ENCODE measurements at regions not wholly inside any gene's neighbourhood (a gene's known extent, or its start where the extent isn't known, plus 50 kb on each side); places are given as distances from the start of the nearest gene placed in this dataset.

- no peak for DNase-seq
- no peaks in the 10 kb centered on the region for H3K36me3 ChIP-seq
- intact Hi-C loops (cut with DNase I; ENCODE audit: low total_unique reads) = no loop called here
- H3K27ac ChIP-seq = no peak overlapping the region
- H3K4me1 ChIP-seq = no peaks in the 10 kb centered on the region
- TF ChIP-seq POLR2AphosphoS5 (IDR thresholded peaks at IDR 0.05) (no peak), POLR2A (IDR thresholded peaks at IDR 0.05) (no peak), CTCF (IDR thresholded peaks at IDR 0.05 in 8 of 11, conservative IDR thresholded peaks at IDR 0.05 in 3 of 11) (no peak)
- WGBS, 5 donors = 91 to 97% (median 96%) methylated on average over 2 of the region's 2 CpGs
- no peaks in the 10 kb centered on the region for H3K27me3 ChIP-seq (replicated peaks in 1 of 7)
- H3K4me3 ChIP-seq = no peak overlapping the region
- no peaks in the 10 kb centered on the region for H3K9me3 ChIP-seq
These were observed 140.0 kb upstream of the POU2AF2 start for GRCh38 chr11:111105566-111105965.

GRCh38 chr11:111104185-111104584 lies 141.3 kb upstream of the POU2AF2 start:
- no peak for TF ChIP-seq CTCF (IDR thresholded peaks at IDR 0.05 in 8 of 11, conservative IDR thresholded peaks at IDR 0.05 in 3 of 11)
- no peak for TF ChIP-seq POLR2A (IDR thresholded peaks at IDR 0.05)
- TF ChIP-seq POLR2AphosphoS5 (IDR thresholded peaks at IDR 0.05) = no peak
- no peak for DNase-seq
- no peaks in the 10 kb centered on the region for H3K4me1 ChIP-seq

GRCh38 chr11:111101881-111102280 lies 143.6 kb upstream of the POU2AF2 start:
- no peak for DNase-seq

More at GRCh38 chr11:111104185-111104584, 141.3 kb upstream of the POU2AF2 start:
- H3K27me3 ChIP-seq (replicated peaks in 1 of 7) = no peaks in the 10 kb centered on the region
- intact Hi-C loops (cut with DNase I; ENCODE audit: low total_unique reads) = no loop called here
- H3K36me3 ChIP-seq = no peaks in the 10 kb centered on the region
- H3K4me3 ChIP-seq = no peak overlapping the region
- H3K9me3 ChIP-seq = no peaks in the 10 kb centered on the region
- no peak overlapping the region for H3K27ac ChIP-seq

More at GRCh38 chr11:111101881-111102280, 143.6 kb upstream of the POU2AF2 start:
- no peak overlapping the region for H3K27ac ChIP-seq
- no peaks in the 10 kb centered on the region for H3K9me3 ChIP-seq
- TF ChIP-seq CTCF (IDR thresholded peaks at IDR 0.05 in 8 of 11, conservative IDR thresholded peaks at IDR 0.05 in 3 of 11) = no peak
- TF ChIP-seq POLR2AphosphoS5 (IDR thresholded peaks at IDR 0.05) = no peak
- TF ChIP-seq POLR2A (IDR thresholded peaks at IDR 0.05) = no peak
- WGBS, 5 donors = 62 to 80% (median 73%) methylated on average over 3 of the region's 3 CpGs
- no peak overlapping the region for H3K4me3 ChIP-seq
- H3K4me1 ChIP-seq = no peaks in the 10 kb centered on the region
- H3K36me3 ChIP-seq = no peaks in the 10 kb centered on the region
- no peaks in the 10 kb centered on the region for H3K27me3 ChIP-seq (replicated peaks in 1 of 7)
- intact Hi-C loops (cut with DNase I; ENCODE audit: low total_unique reads) = no loop called here

Measured in spleen (tissue), 11 donors.